ENCODE measurements at regions not wholly inside any gene's neighbourhood (a gene's known extent, or its start where the extent isn't known, plus 50 kb on each side); places are given as distances from the start of the nearest gene placed in this dataset.

- no TSS peak for BruUV-seq (replicated peaks)
- Histone ChIP-seq H3K36me3 (ENCODE audit: insufficient read depth, low read length) (no peaks in the 10 kb centered on the region), H2AFZ (ENCODE audit: low read length) (no peak overlapping the region), H4K20me1 (ENCODE audit: insufficient read depth, low read length) (no peaks in the 10 kb centered on the region), H3K27ac (ENCODE audit: low read depth, low read length, poor library complexity, severe bottlenecking) (no peak overlapping the region), H3K4me3 (ENCODE audit: low read depth, low read length, poor library complexity, severe bottlenecking) (no peak overlapping the region), H3K9me2 (ENCODE audit: insufficient read depth, low read length) (no peaks in the 10 kb centered on the region), H3K9me3 (ENCODE audit: low read length) (no peaks in the 10 kb centered on the region), H3K79me2 (ENCODE audit: insufficient read depth, low read depth, low read length) (no peaks in the 10 kb centered on the region), H3K4me1 (ENCODE audit: insufficient read depth, low read length, poor library complexity, severe bottlenecking) (no peaks in the 10 kb centered on the region), H3K4me2 (ENCODE audit: low read length) (no peak overlapping the region)
- POLR2A ChIA-PET: no interaction called here
- DNase-seq (ENCODE audit: low spot score): no peak
- intact Hi-C loops (cut with micrococcal nuclease; ENCODE audit: unreplicated experiment): no loop called here
- TF ChIP-seq CTCF (conservative IDR thresholded peaks at IDR 0.05; ENCODE audit: low read length): no peak
- no peak for TF ChIP-seq EZH2phosphoT487 (IDR thresholded peaks at IDR 0.05; ENCODE audit: borderline replicate concordance, low read depth, low read length)
- CTCF ChIA-PET (ENCODE audit: unreplicated experiment): no interaction called here
Observed at GRCh38 chr6:81969011-81969410, 216.5 kb upstream of the TENT5A start.

- Histone ChIP-seq H3K9me2 (ENCODE audit: insufficient read depth, low read length) (no peaks in the 10 kb centered on the region), H3K4me1 (ENCODE audit: insufficient read depth, low read length, poor library complexity, severe bottlenecking) (no peaks in the 10 kb centered on the region), H3K4me3 (ENCODE audit: low read depth, low read length, poor library complexity, severe bottlenecking) (no peak overlapping the region), H3K36me3 (ENCODE audit: insufficient read depth, low read length) (no peaks in the 10 kb centered on the region), H3K79me2 (ENCODE audit: insufficient read depth, low read depth, low read length) (no peaks in the 10 kb centered on the region), H3K4me2 (ENCODE audit: low read length) (no peak overlapping the region), H3K27ac (ENCODE audit: low read depth, low read length, poor library complexity, severe bottlenecking) (no peak overlapping the region), H4K20me1 (ENCODE audit: insufficient read depth, low read length) (no peaks in the 10 kb centered on the region), H2AFZ (ENCODE audit: low read length) (no peak overlapping the region), H3K9me3 (ENCODE audit: low read length) (no peaks in the 10 kb centered on the region)
- BruUV-seq (replicated peaks): no TSS peak
- intact Hi-C loops (cut with micrococcal nuclease; ENCODE audit: unreplicated experiment): no loop called here
- CTCF ChIA-PET (ENCODE audit: unreplicated experiment): no interaction called here
- TF ChIP-seq EZH2phosphoT487 (IDR thresholded peaks at IDR 0.05; ENCODE audit: borderline replicate concordance, low read depth, low read length) (no peak), CTCF (conservative IDR thresholded peaks at IDR 0.05; ENCODE audit: low read length) (no peak)
- no peak for DNase-seq (ENCODE audit: low spot score)
- POLR2A ChIA-PET: no interaction called here
Observed at GRCh38 chr6:81966968-81967367, 214.5 kb upstream of the TENT5A start.

GRCh38 chr6:81962198-81962597 lies 209.7 kb upstream of the TENT5A start:
- no peak for TF ChIP-seq CTCF (conservative IDR thresholded peaks at IDR 0.05; ENCODE audit: low read length)
- no peak for TF ChIP-seq EZH2phosphoT487 (IDR thresholded peaks at IDR 0.05; ENCODE audit: borderline replicate concordance, low read depth, low read length)
- no peaks in the 10 kb centered on the region for H3K9me2 ChIP-seq (ENCODE audit: insufficient read depth, low read length)
- intact Hi-C loops (cut with micrococcal nuclease; ENCODE audit: unreplicated experiment): no loop called here
- no peaks in the 10 kb centered on the region for H3K4me1 ChIP-seq (ENCODE audit: insufficient read depth, low read length, poor library complexity, severe bottlenecking)
- ChIA-PET CTCF (ENCODE audit: unreplicated experiment) (no interaction called here), POLR2A (no interaction called here)
- no peaks in the 10 kb centered on the region for H3K36me3 ChIP-seq (ENCODE audit: insufficient read depth, low read length)
- H3K4me2 ChIP-seq (ENCODE audit: low read length): no peak overlapping the region
- no peaks in the 10 kb centered on the region for H3K9me3 ChIP-seq (ENCODE audit: low read length)
- H3K4me3 ChIP-seq (ENCODE audit: low read depth, low read length, poor library complexity, severe bottlenecking): no peak overlapping the region
- BruUV-seq (replicated peaks): no TSS peak
- DNase-seq (ENCODE audit: low spot score): no peak
- no peak overlapping the region for H3K27ac ChIP-seq (ENCODE audit: low read depth, low read length, poor library complexity, severe bottlenecking)
- H2AFZ ChIP-seq (ENCODE audit: low read length): no peak overlapping the region
- H3K79me2 ChIP-seq (ENCODE audit: insufficient read depth, low read depth, low read length): no peaks in the 10 kb centered on the region
- H4K20me1 ChIP-seq (ENCODE audit: insufficient read depth, low read length): no peaks in the 10 kb centered on the region

All from OCI-LY7 (cell line).